ENCODE measurements at regions not wholly inside any gene's neighbourhood (a gene's known extent, or its start where the extent isn't known, plus 50 kb on each side); places are given as distances from the start of the nearest gene placed in this dataset.
A peak's percentile ranks its signal among the peaks of the same experiment; 100 is the strongest.

- H3K9me3 ChIP-seq (replicated peaks in 1 of 2; ENCODE audit: control insufficient read depth in 1 of 2, insufficient read depth in 1 of 2, low read length in 2 of 2), result no peaks in the 10 kb centered on the region
- H3K27me3 Mint-ChIP-seq (ENCODE audit: low read depth in 3 of 3), result no peaks in the 10 kb centered on the region
- H3K9me3 Mint-ChIP-seq, result no peaks in the 10 kb centered on the region
- H3K4me1 Mint-ChIP-seq, result peaks cover 18% of the 10 kb centered on the region
- H3K27ac Mint-ChIP-seq, result peak overlapping the region in 1 of 7 donors; percentile 29
- peaks cover 0 to 4% of the 10 kb centered on the region in 2 donors for H3K4me1 ChIP-seq (ENCODE audit: control insufficient read depth in 1 of 2, insufficient read depth in 2 of 2, low read length in 2 of 2)
- peaks cover 3 to 8% of the 10 kb centered on the region in 2 donors for H3K36me3 Mint-ChIP-seq
- H3K27ac ChIP-seq (ENCODE audit: low read depth in 1 of 2, low read length in 2 of 2), result no peak overlapping the region
- H3K36me3 ChIP-seq (replicated peaks in 1 of 2; ENCODE audit: control insufficient read depth in 1 of 2, insufficient read depth in 2 of 2, low read length in 2 of 2), result no peaks in the 10 kb centered on the region
- H4K20me1 ChIP-seq (ENCODE audit: insufficient read depth, low read length), result peaks cover 100% of the 10 kb centered on the region
- no peak for DNase-seq
- no peak overlapping the region for H2AFZ ChIP-seq (ENCODE audit: insufficient read depth, low read depth, low read length, poor library complexity, severe bottlenecking)
- no peak overlapping the region for H3K9ac ChIP-seq (ENCODE audit: insufficient read depth, low read length, poor library complexity, severe bottlenecking)
- 100% methylated on average over 1 of the region's 7 CpGs for WGBS (ENCODE audit: insufficient coverage)
- intact Hi-C loops (cut with micrococcal nuclease), result no loop called here
- H3K4me3 ChIP-seq (replicated peaks in 1 of 3; ENCODE audit: low read depth in 2 of 3, low read length in 3 of 3), result no peak overlapping the region
- H3K27me3 ChIP-seq (ENCODE audit: control insufficient read depth in 2 of 2, insufficient read depth in 2 of 2, low read length in 2 of 2), result no peaks in the 10 kb centered on the region
- H3K4me2 ChIP-seq (replicated peaks; ENCODE audit: extremely low read depth, low read length, poor library complexity, severe bottlenecking), result no peak overlapping the region
- TF ChIP-seq CTCF (IDR thresholded peaks at IDR 0.05), result no peak
- peak overlapping the region in 1 of 2 donors; percentile 21 for H3K4me3 Mint-ChIP-seq
- H3K79me2 ChIP-seq (ENCODE audit: insufficient read depth, low read length), result peaks cover 100% of the 10 kb centered on the region
These were observed 451.3 kb downstream of the SHQ1 start for GRCh38 chr3:72396899-72397298.

GRCh38 chr3:72395776-72396311 is 452.4 kb downstream of the SHQ1 start:
- TF ChIP-seq CTCF (IDR thresholded peaks at IDR 0.05), result no peak
- Histone ChIP-seq H2AFZ (ENCODE audit: insufficient read depth, low read depth, low read length, poor library complexity, severe bottlenecking) (no peak overlapping the region), H3K4me1 (ENCODE audit: control insufficient read depth in 1 of 2, insufficient read depth in 2 of 2, low read length in 2 of 2) (peaks cover 5 to 12% of the 10 kb centered on the region in 2 donors), H3K27ac (ENCODE audit: low read depth in 1 of 2, low read length in 2 of 2) (no peak overlapping the region), H3K36me3 (replicated peaks in 1 of 2; ENCODE audit: control insufficient read depth in 1 of 2, insufficient read depth in 2 of 2, low read length in 2 of 2) (no peaks in the 10 kb centered on the region), H3K4me3 (replicated peaks in 1 of 3; ENCODE audit: low read depth in 2 of 3, low read length in 3 of 3) (no peak overlapping the region), H3K9ac (ENCODE audit: insufficient read depth, low read length, poor library complexity, severe bottlenecking) (no peak overlapping the region), H4K20me1 (ENCODE audit: insufficient read depth, low read length) (peaks cover 100% of the 10 kb centered on the region), H3K4me2 (replicated peaks; ENCODE audit: extremely low read depth, low read length, poor library complexity, severe bottlenecking) (no peak overlapping the region), H3K27me3 (ENCODE audit: control insufficient read depth in 2 of 2, insufficient read depth in 2 of 2, low read length in 2 of 2) (no peaks in the 10 kb centered on the region), H3K9me3 (replicated peaks in 1 of 2; ENCODE audit: control insufficient read depth in 1 of 2, insufficient read depth in 1 of 2, low read length in 2 of 2) (no peaks in the 10 kb centered on the region), H3K79me2 (ENCODE audit: insufficient read depth, low read length) (peaks cover 100% of the 10 kb centered on the region)
- Mint-ChIP-seq H3K4me3 (no peak overlapping the region), H3K27ac (no peak overlapping the region), H3K4me1 (peaks cover 17% of the 10 kb centered on the region), H3K9me3 (no peaks in the 10 kb centered on the region), H3K27me3 (ENCODE audit: low read depth in 3 of 3) (no peaks in the 10 kb centered on the region), H3K36me3 (peaks cover 3 to 8% of the 10 kb centered on the region in 2 donors)
- intact Hi-C loops (cut with micrococcal nuclease), result no loop called here
- WGBS (ENCODE audit: insufficient coverage), result 100% methylated on average over 2 of the region's 3 CpGs
- DNase-seq, result no peak
